Spleen (tissue), 11 donors: ENCODE measurements at regions not wholly inside any gene's neighbourhood (a gene's known extent, or its start where the extent isn't known, plus 50 kb on each side); places are given as distances from the start of the nearest gene placed in this dataset.

Experiments used
- DNase-seq: peaks from one replicate; pipeline ENCODE4 v3.0.0-alpha.2; 2020
- H3K27ac ChIP-seq, 8 donors: fragments of 200-600 bp; sonication (generic) in 7 of 8; 1 replicate in 4 of 8; 2 replicates in 4 of 8; pipeline versions ENCODE4 v1.5.0 to v1.8.0; 2016 to 2021; ENCODE audit warnings: inconsistent platforms in 4 of 8, mild to moderate bottlenecking in 4 of 8, moderate library complexity in 1 of 8
- H3K27me3 ChIP-seq, 7 donors: fragments of 200-600 bp; sonication (generic) in 6 of 7; replicated peaks in 1 of 7; 1 replicate in 4 of 7; 2 replicates in 3 of 7; pipeline versions ENCODE4 v1.5.0 to v1.8.0; 2016 to 2021; ENCODE audit warnings: inconsistent platforms in 3 of 7, mild to moderate bottlenecking in 1 of 7
- H3K36me3 ChIP-seq, 6 donors: fragments of 200-600 bp; sonication (generic) in 5 of 6; 1 replicate in 4 of 6; 2 replicates in 2 of 6; pipeline versions ENCODE4 v1.5.0 to v1.8.0; 2016 to 2021; ENCODE audit warnings: inconsistent platforms in 2 of 6
- H3K4me1 ChIP-seq, 6 donors: fragments of 200-600 bp; sonication (generic) in 5 of 6; 1 replicate in 3 of 6; 2 replicates in 3 of 6; pipeline versions ENCODE4 v1.5.0 to v1.8.0; 2016 to 2021; ENCODE audit warnings: inconsistent platforms in 3 of 6
- H3K4me3 ChIP-seq, 8 donors: fragments of 200-600 bp; sonication (generic) in 7 of 8; 1 replicate in 4 of 8; 2 replicates in 4 of 8; pipeline versions ENCODE4 v1.5.0 to v1.8.0; 2016 to 2021; ENCODE audit warnings: inconsistent platforms in 4 of 8, mild to moderate bottlenecking in 4 of 8, moderate library complexity in 2 of 8
- H3K9me3 ChIP-seq, 8 donors: fragments of 200-600 bp; sonication (generic) in 7 of 8; 1 replicate in 4 of 8; 2 replicates in 4 of 8; pipeline versions ENCODE4 v1.5.0 to v1.8.0; 2016 to 2021; ENCODE audit warnings: inconsistent platforms in 4 of 8
- CTCF ChIP-seq, 11 experiments: fragments of 200-600 bp in 7 of 11; fragments of 450-650 bp in 4 of 11; sonication (generic) in 4 of 11; IDR thresholded peaks in 8 of 11; conservative IDR thresholded peaks in 3 of 11; 1 replicate in 7 of 11; 2 replicates in 4 of 11; pipeline versions ENCODE4 v1.4.0 to v1.8.0; 2016 to 2021; ENCODE audit warnings: antibody characterized with exemption in 11 of 11, inconsistent platforms in 4 of 11, mild to moderate bottlenecking in 1 of 11
- POLR2A ChIP-seq, 3 donors: fragments of 450-650 bp; IDR thresholded peaks; one replicate each; pipeline ENCODE4 v1.5.1; 2017; ENCODE audit warnings: antibody characterized with exemption in 3 of 3, mild to moderate bottlenecking in 1 of 3
- POLR2AphosphoS5 ChIP-seq, 3 donors: sonication (generic); formaldehyde crosslinking; IDR thresholded peaks; one replicate each; pipeline ENCODE4 v1.5.1; 2017; ENCODE audit warnings: antibody characterized with exemption in 3 of 3
- WGBS, 5 donors: extraction: QIAGEN DNeasy Blood & Tissue Kit in 3 of 5; methylation state at CpG; one replicate each; pipeline versions ENCODE4 v1.1.5 to v1.1.7; 2013 to 2018; 5-methylcytosine and 5-hydroxymethylcytosine counted together
- intact Hi-C: fragments of 100-400 bp; cut with DNase I; formaldehyde crosslinking; loops from one replicate; pipeline ENCODE4 v1.15.0; 2023; ENCODE audit warnings: low total_unique reads
- donor health status: healthy with polysubstance abuse.
- donor health status: DM: no; HTN: no; CAD: no; lungs with moderate emphysema.
- donor health status: DM: no; HTN: no; CAD: no.
- donor health status: Bipolar disorder and iron deficiency.
- donor health status: healthy.
- donor health status: DM: no; HTN: no; CAD: no.
- donor health status: DM: yes; HTN: yes; CAD: no.

- intact Hi-C loops, result no loop called here
- Histone ChIP-seq H3K36me3 (no peaks in the 10 kb centered on the region), H3K4me1 (no peaks in the 10 kb centered on the region), H3K27ac (no peak overlapping the region), H3K4me3 (no peak overlapping the region), H3K27me3 (no peaks in the 10 kb centered on the region), H3K9me3 (no peaks in the 10 kb centered on the region)
- no peak for TF ChIP-seq POLR2A (IDR thresholded peaks at IDR 0.05)
- TF ChIP-seq POLR2AphosphoS5 (IDR thresholded peaks at IDR 0.05), result no peak
- no peak for TF ChIP-seq CTCF (IDR thresholded peaks at IDR 0.05 in 8 of 11, conservative IDR thresholded peaks at IDR 0.05 in 3 of 11)
- no peak for DNase-seq
- whole genome bisulfite sequencing, 5 donors, result 79 to 95% (median 89%) methylated on average over 4 of the region's 4 CpGs
Observed at GRCh38 chr3:144424606-144425005, 453.0 kb downstream of the DIPK2A start.

GRCh38 chr3:144426366-144426765, 454.7 kb downstream of the DIPK2A start:
- no peak overlapping the region for H3K4me3 ChIP-seq
- H3K36me3 ChIP-seq, result no peaks in the 10 kb centered on the region
- intact Hi-C loops, result no loop called here
- no peaks in the 10 kb centered on the region for H3K27me3 ChIP-seq
- H3K4me1 ChIP-seq, result no peaks in the 10 kb centered on the region
- no peak overlapping the region for H3K27ac ChIP-seq
- H3K9me3 ChIP-seq, result no peaks in the 10 kb centered on the region
- no peak for DNase-seq
- TF ChIP-seq CTCF (IDR thresholded peaks at IDR 0.05 in 8 of 11, conservative IDR thresholded peaks at IDR 0.05 in 3 of 11) (no peak), POLR2AphosphoS5 (IDR thresholded peaks at IDR 0.05) (no peak), POLR2A (IDR thresholded peaks at IDR 0.05) (no peak)

GRCh38 chr3:144426967-144427366, 455.3 kb downstream of the DIPK2A start:
- DNase-seq, result no peak
- intact Hi-C loops, result no loop called here
- Histone ChIP-seq H3K4me3 (no peak overlapping the region), H3K27ac (no peak overlapping the region), H3K27me3 (no peaks in the 10 kb centered on the region), H3K4me1 (no peaks in the 10 kb centered on the region), H3K9me3 (no peaks in the 10 kb centered on the region), H3K36me3 (no peaks in the 10 kb centered on the region)
- 91 to 96% (median 94%) methylated on average over 4 of the region's 4 CpGs for WGBS, 5 donors
- TF ChIP-seq POLR2AphosphoS5 (IDR thresholded peaks at IDR 0.05), result no peak

- intact Hi-C loops, result no loop called here
- Histone ChIP-seq H3K4me3 (no peak overlapping the region), H3K9me3 (no peaks in the 10 kb centered on the region), H3K27me3 (no peaks in the 10 kb centered on the region), H3K36me3 (no peaks in the 10 kb centered on the region), H3K27ac (no peak overlapping the region), H3K4me1 (no peaks in the 10 kb centered on the region)
- WGBS, 5 donors, result 47 to 62% (median 61%) methylated on average over 3 of the region's 3 CpGs
- no peak for DNase-seq
- TF ChIP-seq POLR2A (IDR thresholded peaks at IDR 0.05), result no peak
- no peak for TF ChIP-seq CTCF (IDR thresholded peaks at IDR 0.05 in 8 of 11, conservative IDR thresholded peaks at IDR 0.05 in 3 of 11)
- TF ChIP-seq POLR2AphosphoS5 (IDR thresholded peaks at IDR 0.05), result no peak
Observed at GRCh38 chr3:144429719-144430121, 458.1 kb downstream of the DIPK2A start.

GRCh38 chr3:144431134-144431533, 459.5 kb downstream of the DIPK2A start:
- no peak overlapping the region for H3K4me3 ChIP-seq
- no peaks in the 10 kb centered on the region for H3K4me1 ChIP-seq
- DNase-seq, result no peak
- H3K36me3 ChIP-seq, result no peaks in the 10 kb centered on the region
- H3K9me3 ChIP-seq, result no peaks in the 10 kb centered on the region
- no peak for TF ChIP-seq POLR2A (IDR thresholded peaks at IDR 0.05)
- TF ChIP-seq CTCF (IDR thresholded peaks at IDR 0.05 in 8 of 11, conservative IDR thresholded peaks at IDR 0.05 in 3 of 11), result no peak
- TF ChIP-seq POLR2AphosphoS5 (IDR thresholded peaks at IDR 0.05), result no peak
- intact Hi-C loops, result no loop called here
- H3K27ac ChIP-seq, result no peak overlapping the region
- no peaks in the 10 kb centered on the region for H3K27me3 ChIP-seq
